ENCODE measurements at regions not wholly inside any gene's neighbourhood (a gene's known extent, or its start where the extent isn't known, plus 50 kb on each side); places are given as distances from the start of the nearest gene placed in this dataset.

DNA sequence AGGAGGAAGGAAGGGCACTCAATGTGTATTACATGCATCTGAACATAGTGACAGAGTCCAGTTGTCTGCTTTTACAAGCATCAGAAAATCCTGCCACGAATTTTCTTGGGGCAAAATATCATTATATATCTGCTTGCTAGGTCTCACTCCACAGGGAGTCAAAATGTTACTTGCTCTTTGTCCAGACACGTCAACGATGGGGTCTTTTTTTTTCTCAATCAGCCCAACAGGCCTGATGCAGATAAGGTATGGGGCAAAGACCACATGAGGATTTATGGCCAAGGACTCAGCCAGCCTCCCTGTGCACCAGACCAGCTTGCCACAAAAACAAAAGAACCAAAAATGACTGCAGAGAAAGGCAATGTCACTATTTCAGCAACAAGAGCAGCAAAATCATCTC lies 323.4 kb upstream of the PKDCC start:
- Histone ChIP-seq H3K27me3 (ENCODE audit: control insufficient read depth in 2 of 2, insufficient read depth in 2 of 2, low read length in 2 of 2) (no peaks in the 10 kb centered on the region), H3K9me3 (ENCODE audit: control insufficient read depth in 2 of 3, low read length in 3 of 3) (no peaks in the 10 kb centered on the region), H3K4me3 (ENCODE audit: low read length) (no peak overlapping the region), H3K27ac (ENCODE audit: low read depth, low read length) (no peak overlapping the region), H3K4me1 (ENCODE audit: control insufficient read depth in 2 of 2, insufficient read depth in 2 of 2, low read length in 2 of 2) (no peaks in the 10 kb centered on the region), H3K36me3 (ENCODE audit: control insufficient read depth in 2 of 3, insufficient read depth in 3 of 3, low read length in 3 of 3) (no peaks in the 10 kb centered on the region)
- Mint-ChIP-seq H3K4me3 (no peak overlapping the region), H3K27ac (no peak overlapping the region), H3K27me3 (peaks cover 0 to 5% (median 0%) of the 10 kb centered on the region in 5 donors), H3K36me3 (no peaks in the 10 kb centered on the region), H3K9me3 (no peaks in the 10 kb centered on the region), H3K4me1 (peaks cover 0 to 12% (median 0%) of the 10 kb centered on the region in 7 donors)
- POLR2A ChIA-PET = no interaction called here
- CTCF ChIA-PET = no interaction called here
- ATAC-seq (no peak), DNase-seq (no peak)
- intact Hi-C loops (cut with micrococcal nuclease) = no loop called here

- H3K4me3 Mint-ChIP-seq = no peak overlapping the region
- Histone ChIP-seq H3K4me1 (ENCODE audit: control insufficient read depth in 2 of 2, insufficient read depth in 2 of 2, low read length in 2 of 2) (no peaks in the 10 kb centered on the region), H3K27ac (ENCODE audit: low read depth, low read length) (no peak overlapping the region), H3K4me3 (ENCODE audit: low read length) (no peak overlapping the region), H3K9me3 (ENCODE audit: control insufficient read depth in 2 of 3, low read length in 3 of 3) (no peaks in the 10 kb centered on the region), H3K36me3 (ENCODE audit: control insufficient read depth in 2 of 3, insufficient read depth in 3 of 3, low read length in 3 of 3) (no peaks in the 10 kb centered on the region), H3K27me3 (ENCODE audit: control insufficient read depth in 2 of 2, insufficient read depth in 2 of 2, low read length in 2 of 2) (no peaks in the 10 kb centered on the region)
- ChIA-PET CTCF (no interaction called here), POLR2A (no interaction called here)
- H3K27me3 Mint-ChIP-seq = peaks cover 0 to 11% (median 0%) of the 10 kb centered on the region in 5 donors
- H3K4me1 Mint-ChIP-seq = peaks cover 0 to 3% (median 0%) of the 10 kb centered on the region in 7 donors
- ATAC-seq = no peak
- H3K36me3 Mint-ChIP-seq = no peaks in the 10 kb centered on the region
- H3K27ac Mint-ChIP-seq = no peak overlapping the region
- no peak for DNase-seq
- H3K9me3 Mint-ChIP-seq = peaks cover 0 to 2% (median 0%) of the 10 kb centered on the region in 11 donors
- intact Hi-C loops (cut with micrococcal nuclease) = no loop called here
These were observed 321.9 kb upstream of the PKDCC start for GRCh38 chr2:41725901-41726300.

- Histone ChIP-seq H3K36me3 (ENCODE audit: control insufficient read depth in 2 of 3, insufficient read depth in 3 of 3, low read length in 3 of 3) (no peaks in the 10 kb centered on the region), H3K9me3 (ENCODE audit: control insufficient read depth in 2 of 3, low read length in 3 of 3) (no peaks in the 10 kb centered on the region), H3K27me3 (ENCODE audit: control insufficient read depth in 2 of 2, insufficient read depth in 2 of 2, low read length in 2 of 2) (no peaks in the 10 kb centered on the region), H3K4me3 (ENCODE audit: low read length) (no peak overlapping the region), H3K27ac (ENCODE audit: low read depth, low read length) (no peak overlapping the region), H3K4me1 (ENCODE audit: control insufficient read depth in 2 of 2, insufficient read depth in 2 of 2, low read length in 2 of 2) (no peaks in the 10 kb centered on the region)
- DNase-seq (no peak), ATAC-seq (no peak)
- Mint-ChIP-seq H3K27ac (no peak overlapping the region), H3K36me3 (no peaks in the 10 kb centered on the region), H3K9me3 (peaks cover 0 to 2% (median 0%) of the 10 kb centered on the region in 11 donors), H3K27me3 (peaks cover 0 to 10% (median 0%) of the 10 kb centered on the region in 5 donors), H3K4me1 (no peaks in the 10 kb centered on the region), H3K4me3 (no peak overlapping the region)
- ChIA-PET POLR2A (no interaction called here), CTCF (no interaction called here)
- intact Hi-C loops (cut with micrococcal nuclease) = no loop called here
These were observed 321.5 kb upstream of the PKDCC start for GRCh38 chr2:41726364-41726763.

- DNase-seq (no peak), ATAC-seq (no peak)
- no peaks in the 10 kb centered on the region for H3K9me3 ChIP-seq (ENCODE audit: control insufficient read depth in 2 of 3, low read length in 3 of 3)
- H3K4me1 ChIP-seq (ENCODE audit: control insufficient read depth in 2 of 2, insufficient read depth in 2 of 2, low read length in 2 of 2) = no peaks in the 10 kb centered on the region
- no peak overlapping the region for H3K27ac Mint-ChIP-seq
- intact Hi-C loops (cut with micrococcal nuclease) = no loop called here
- H3K27me3 Mint-ChIP-seq = peaks cover 0 to 13% (median under 1%) of the 10 kb centered on the region in 5 donors
- no peak overlapping the region for H3K4me3 ChIP-seq (ENCODE audit: low read length)
- H3K4me1 Mint-ChIP-seq = no peaks in the 10 kb centered on the region
- no peak overlapping the region for H3K4me3 Mint-ChIP-seq
- H3K27ac ChIP-seq (ENCODE audit: low read depth, low read length) = no peak overlapping the region
- H3K9me3 Mint-ChIP-seq = peaks cover 0 to 2% (median 0%) of the 10 kb centered on the region in 11 donors
- CTCF ChIA-PET = no interaction called here
- no peaks in the 10 kb centered on the region for H3K36me3 Mint-ChIP-seq
- H3K27me3 ChIP-seq (ENCODE audit: control insufficient read depth in 2 of 2, insufficient read depth in 2 of 2, low read length in 2 of 2) = no peaks in the 10 kb centered on the region
- H3K36me3 ChIP-seq (ENCODE audit: control insufficient read depth in 2 of 3, insufficient read depth in 3 of 3, low read length in 3 of 3) = no peaks in the 10 kb centered on the region
- POLR2A ChIA-PET = no interaction called here
These were observed 320.7 kb upstream of the PKDCC start for GRCh38 chr2:41727152-41727551.

DNA sequence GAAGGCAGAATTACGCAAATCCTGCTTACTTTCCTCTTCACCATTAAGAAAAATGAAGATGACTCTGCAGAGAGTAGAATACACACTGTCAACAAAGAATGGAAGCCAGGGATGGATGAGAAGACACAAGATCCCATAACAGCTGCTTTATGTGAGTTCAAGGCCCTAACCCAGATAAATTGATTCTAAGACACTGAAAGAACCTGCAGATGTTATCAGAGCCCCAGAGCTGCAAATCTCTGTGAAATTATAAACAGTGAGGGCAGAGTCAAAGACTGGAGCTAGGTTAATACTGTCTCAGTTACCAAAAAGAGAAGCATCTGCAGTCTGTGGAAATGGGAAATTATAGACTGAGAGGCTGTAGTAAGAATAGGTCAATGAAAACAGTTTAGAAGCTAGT lies 320.1 kb upstream of the PKDCC start:
- ChIA-PET POLR2A (no interaction called here), CTCF (no interaction called here)
- H3K27ac Mint-ChIP-seq = no peak overlapping the region
- Histone ChIP-seq H3K4me1 (ENCODE audit: control insufficient read depth in 2 of 2, insufficient read depth in 2 of 2, low read length in 2 of 2) (no peaks in the 10 kb centered on the region), H3K27ac (ENCODE audit: low read depth, low read length) (no peak overlapping the region), H3K4me3 (ENCODE audit: low read length) (no peak overlapping the region), H3K27me3 (ENCODE audit: control insufficient read depth in 2 of 2, insufficient read depth in 2 of 2, low read length in 2 of 2) (no peaks in the 10 kb centered on the region), H3K9me3 (ENCODE audit: control insufficient read depth in 2 of 3, low read length in 3 of 3) (no peaks in the 10 kb centered on the region), H3K36me3 (ENCODE audit: control insufficient read depth in 2 of 3, insufficient read depth in 3 of 3, low read length in 3 of 3) (no peaks in the 10 kb centered on the region)
- H3K4me3 Mint-ChIP-seq = no peak overlapping the region
- H3K27me3 Mint-ChIP-seq = peaks cover 0 to 16% (median 6%) of the 10 kb centered on the region in 5 donors
- no peaks in the 10 kb centered on the region for H3K36me3 Mint-ChIP-seq
- ATAC-seq = no peak
- no peak for DNase-seq
- intact Hi-C loops (cut with micrococcal nuclease) = no loop called here
- H3K4me1 Mint-ChIP-seq = no peaks in the 10 kb centered on the region
- H3K9me3 Mint-ChIP-seq = peaks cover 0 to 2% (median 0%) of the 10 kb centered on the region in 11 donors

GRCh38 chr2:41728788-41729338 lies 319.0 kb upstream of the PKDCC start:
- Mint-ChIP-seq H3K4me3 (no peak overlapping the region), H3K36me3 (no peaks in the 10 kb centered on the region), H3K27me3 (peaks cover 0 to 17% (median 7%) of the 10 kb centered on the region in 5 donors), H3K4me1 (no peaks in the 10 kb centered on the region), H3K27ac (no peak overlapping the region), H3K9me3 (peaks cover 0 to 2% (median 0%) of the 10 kb centered on the region in 11 donors)
- H3K4me3 ChIP-seq (ENCODE audit: low read length) = no peak overlapping the region
- intact Hi-C loops (cut with micrococcal nuclease) = no loop called here
- CTCF ChIA-PET = no interaction called here
- DNase-seq = no peak
- H3K4me1 ChIP-seq (ENCODE audit: control insufficient read depth in 2 of 2, insufficient read depth in 2 of 2, low read length in 2 of 2) = no peaks in the 10 kb centered on the region
- H3K27ac ChIP-seq (ENCODE audit: low read depth, low read length) = no peak overlapping the region
- ATAC-seq = no peak
- POLR2A ChIA-PET = no interaction called here
- H3K27me3 ChIP-seq (ENCODE audit: control insufficient read depth in 2 of 2, insufficient read depth in 2 of 2, low read length in 2 of 2) = no peaks in the 10 kb centered on the region
- H3K36me3 ChIP-seq (ENCODE audit: control insufficient read depth in 2 of 3, insufficient read depth in 3 of 3, low read length in 3 of 3) = no peaks in the 10 kb centered on the region
- no peaks in the 10 kb centered on the region for H3K9me3 ChIP-seq (ENCODE audit: control insufficient read depth in 2 of 3, low read length in 3 of 3)

DNA sequence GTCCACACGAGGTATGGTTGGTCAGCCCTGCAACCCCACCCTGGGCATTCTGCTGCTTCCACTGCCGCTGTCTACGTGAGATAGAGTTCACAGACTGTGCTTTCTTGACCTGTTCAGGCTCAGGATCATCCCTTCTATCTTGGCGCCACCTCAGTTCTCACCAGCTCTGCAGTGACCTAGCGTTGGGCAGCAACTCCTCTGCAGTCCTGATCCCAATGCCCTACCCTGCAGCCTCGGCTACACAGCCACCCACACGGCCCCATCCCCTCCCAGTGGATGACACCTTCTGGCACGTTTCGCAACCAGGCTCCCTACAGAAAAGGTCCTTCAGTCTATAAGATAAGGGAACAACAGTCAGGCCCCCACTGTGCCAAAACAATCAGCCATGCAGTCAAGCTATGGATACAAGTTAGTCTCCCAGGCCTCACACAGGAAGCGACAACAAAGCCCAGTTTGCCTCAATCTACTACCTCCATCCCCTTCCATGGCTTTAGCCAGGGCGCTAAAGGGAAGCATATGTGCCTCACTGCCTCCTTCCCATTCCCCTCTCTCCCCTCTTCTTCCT lies 317.9 kb upstream of the PKDCC start:
- Histone ChIP-seq H3K27ac (ENCODE audit: low read depth, low read length) (no peak overlapping the region), H3K4me3 (ENCODE audit: low read length) (no peak overlapping the region), H3K36me3 (ENCODE audit: control insufficient read depth in 2 of 3, insufficient read depth in 3 of 3, low read length in 3 of 3) (no peaks in the 10 kb centered on the region), H3K4me1 (ENCODE audit: control insufficient read depth in 2 of 2, insufficient read depth in 2 of 2, low read length in 2 of 2) (no peaks in the 10 kb centered on the region), H3K9me3 (ENCODE audit: control insufficient read depth in 2 of 3, low read length in 3 of 3) (no peaks in the 10 kb centered on the region), H3K27me3 (ENCODE audit: control insufficient read depth in 2 of 2, insufficient read depth in 2 of 2, low read length in 2 of 2) (no peaks in the 10 kb centered on the region)
- ATAC-seq = no peak
- H3K4me3 Mint-ChIP-seq = no peak overlapping the region
- H3K27me3 Mint-ChIP-seq = peaks cover 4 to 24% (median 10%) of the 10 kb centered on the region in 5 donors
- ChIA-PET POLR2A (no interaction called here), CTCF (no interaction called here)
- H3K27ac Mint-ChIP-seq = no peak overlapping the region
- peaks cover 0 to 2% (median 0%) of the 10 kb centered on the region in 11 donors for H3K9me3 Mint-ChIP-seq
- intact Hi-C loops (cut with micrococcal nuclease) = no loop called here
- no peak for DNase-seq
- H3K36me3 Mint-ChIP-seq = no peaks in the 10 kb centered on the region
- H3K4me1 Mint-ChIP-seq = peaks cover 0 to under 1% (median 0%) of the 10 kb centered on the region in 7 donors
